ENCODE measurements at regions not wholly inside any gene's neighbourhood (a gene's known extent, or its start where the extent isn't known, plus 50 kb on each side); places are given as distances from the start of the nearest gene placed in this dataset.

DNA sequence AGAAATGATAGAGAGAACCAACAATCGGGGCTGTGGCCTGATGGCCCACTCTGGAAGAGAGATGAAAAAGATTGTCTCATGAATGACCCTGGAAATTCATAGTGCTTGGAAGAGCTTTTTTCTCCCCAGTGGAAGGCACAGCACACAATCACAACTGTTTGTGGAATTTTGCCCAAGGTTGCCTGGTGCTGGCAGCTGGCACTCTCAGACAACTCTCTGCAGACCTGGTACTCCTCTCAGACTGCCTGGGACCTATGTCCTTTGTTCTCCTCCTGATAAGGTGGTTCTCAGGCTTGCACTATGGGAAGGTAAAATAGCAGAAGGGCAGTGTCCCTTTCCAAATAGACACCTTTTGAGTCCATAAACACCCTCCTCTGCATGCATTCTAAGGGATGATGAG lies 144.1 kb upstream of the SEL1L start:
- TF ChIP-seq POLR2A (IDR thresholded peaks at IDR 0.05; ENCODE audit: low read depth, low read length), result no peak
- no peak for TF ChIP-seq POLR2AphosphoS5 (IDR thresholded peaks at IDR 0.05; ENCODE audit: low read depth, low read length)

Data from GM12891 (cell line).